ENCODE measurements at regions not wholly inside any gene's neighbourhood (a gene's known extent, or its start where the extent isn't known, plus 50 kb on each side); places are given as distances from the start of the nearest gene placed in this dataset.

DNA sequence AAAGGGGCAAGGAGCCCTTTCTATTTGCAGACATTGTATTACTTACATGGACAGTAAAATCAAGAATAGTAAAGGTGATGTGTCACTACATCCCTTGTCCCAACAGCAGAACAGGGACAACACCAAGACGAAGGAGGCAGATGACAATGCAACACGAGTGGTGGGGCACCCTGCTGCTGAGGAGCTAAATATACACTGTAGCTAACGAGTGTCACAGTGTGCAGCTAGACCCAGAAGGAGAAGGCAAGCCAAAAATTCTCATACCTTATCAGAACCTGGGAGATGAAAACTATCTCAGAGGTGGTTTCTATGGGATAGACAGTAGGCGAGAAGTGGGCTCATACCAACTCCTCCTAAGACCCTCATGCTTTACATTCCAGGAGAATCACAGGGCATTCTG is 518.4 kb upstream of the LRRTM1 start:
- Histone ChIP-seq H3K9me3 (ENCODE audit: low read length) (peaks cover 6% of the 10 kb centered on the region; the same call in 1 of the 2 replicates), H3F3A (ENCODE audit: insufficient read depth, low read length) (no peaks in the 10 kb centered on the region), H3K4me1 (ENCODE audit: insufficient read depth, low read length, severe bottlenecking) (peaks cover 8% of the 10 kb centered on the region), H3K9ac (ENCODE audit: low read length) (no peak overlapping the region), H3K27me3 (ENCODE audit: insufficient read depth, low read length) (no peaks in the 10 kb centered on the region), H3K9me2 (ENCODE audit: low read depth, low read length) (no peaks in the 10 kb centered on the region), H3K4me3 (ENCODE audit: low read depth, low read length, poor library complexity, severe bottlenecking) (no peak overlapping the region), H3K79me2 (ENCODE audit: insufficient read depth, low read length) (no peaks in the 10 kb centered on the region), H3K4me2 (ENCODE audit: low read length) (no peak overlapping the region), H2AFZ (ENCODE audit: low read length) (no peak overlapping the region), H4K20me1 (ENCODE audit: insufficient read depth, low read length) (no peaks in the 10 kb centered on the region), H3K36me3 (ENCODE audit: insufficient read depth, low read length) (no peaks in the 10 kb centered on the region), H3K27ac (ENCODE audit: low read depth, low read length, poor library complexity, severe bottlenecking) (no peak overlapping the region)
- TF ChIP-seq, protein P1, sequence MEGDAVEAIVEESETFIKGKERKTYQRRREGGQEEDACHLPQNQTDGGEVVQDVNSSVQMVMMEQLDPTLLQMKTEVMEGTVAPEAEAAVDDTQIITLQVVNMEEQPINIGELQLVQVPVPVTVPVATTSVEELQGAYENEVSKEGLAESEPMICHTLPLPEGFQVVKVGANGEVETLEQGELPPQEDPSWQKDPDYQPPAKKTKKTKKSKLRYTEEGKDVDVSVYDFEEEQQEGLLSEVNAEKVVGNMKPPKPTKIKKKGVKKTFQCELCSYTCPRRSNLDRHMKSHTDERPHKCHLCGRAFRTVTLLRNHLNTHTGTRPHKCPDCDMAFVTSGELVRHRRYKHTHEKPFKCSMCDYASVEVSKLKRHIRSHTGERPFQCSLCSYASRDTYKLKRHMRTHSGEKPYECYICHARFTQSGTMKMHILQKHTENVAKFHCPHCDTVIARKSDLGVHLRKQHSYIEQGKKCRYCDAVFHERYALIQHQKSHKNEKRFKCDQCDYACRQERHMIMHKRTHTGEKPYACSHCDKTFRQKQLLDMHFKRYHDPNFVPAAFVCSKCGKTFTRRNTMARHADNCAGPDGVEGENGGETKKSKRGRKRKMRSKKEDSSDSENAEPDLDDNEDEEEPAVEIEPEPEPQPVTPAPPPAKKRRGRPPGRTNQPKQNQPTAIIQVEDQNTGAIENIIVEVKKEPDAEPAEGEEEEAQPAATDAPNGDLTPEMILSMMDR (IDR thresholded peaks at IDR 0.05; ENCODE audit: low read length): no peak
- TF ChIP-seq EZH2 (IDR thresholded peaks at IDR 0.05; ENCODE audit: borderline replicate concordance, low read length): no peak

DNA sequence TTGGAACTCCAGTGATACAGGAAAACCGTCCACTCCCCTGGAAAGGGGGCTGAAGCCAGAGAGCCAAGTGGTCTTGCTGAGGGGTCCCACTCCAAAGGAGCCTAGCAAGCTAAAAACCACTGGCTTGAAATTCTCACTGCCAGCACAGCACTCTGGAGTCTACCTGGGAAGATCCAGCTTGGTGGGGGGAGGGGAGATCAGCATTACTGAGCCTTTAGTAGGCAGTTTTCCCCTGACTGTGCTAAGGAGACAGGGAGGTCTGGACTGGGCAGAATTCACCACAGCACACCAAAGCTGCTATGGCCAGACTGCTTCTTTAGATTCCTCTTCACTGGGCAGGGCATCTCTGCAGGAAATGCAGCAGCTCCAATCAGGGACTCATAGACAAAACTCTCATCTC is 510.7 kb upstream of the LRRTM1 start:
- no peaks in the 10 kb centered on the region for H4K20me1 ChIP-seq (ENCODE audit: insufficient read depth, low read length)
- H3K79me2 ChIP-seq (ENCODE audit: insufficient read depth, low read length): no peaks in the 10 kb centered on the region
- no peak overlapping the region for H3K4me2 ChIP-seq (ENCODE audit: low read length)
- no peak overlapping the region for H2AFZ ChIP-seq (ENCODE audit: low read length)
- H3K4me1 ChIP-seq (ENCODE audit: insufficient read depth, low read length, severe bottlenecking): no peaks in the 10 kb centered on the region
- H3K9ac ChIP-seq (ENCODE audit: low read length): no peak overlapping the region
- H3F3A ChIP-seq (ENCODE audit: insufficient read depth, low read length): no peaks in the 10 kb centered on the region
- H3K36me3 ChIP-seq (ENCODE audit: insufficient read depth, low read length): no peaks in the 10 kb centered on the region
- H3K9me3 ChIP-seq (ENCODE audit: low read length): peaks cover 9% of the 10 kb centered on the region; the same call in 1 of the 2 replicates
- no peak overlapping the region for H3K27ac ChIP-seq (ENCODE audit: low read depth, low read length, poor library complexity, severe bottlenecking)
- no peaks in the 10 kb centered on the region for H3K27me3 ChIP-seq (ENCODE audit: insufficient read depth, low read length)
- no peak for TF ChIP-seq EZH2 (IDR thresholded peaks at IDR 0.05; ENCODE audit: borderline replicate concordance, low read length)
- TF ChIP-seq, protein P1 (IDR thresholded peaks at IDR 0.05; ENCODE audit: low read length): no peak
- no peak overlapping the region for H3K4me3 ChIP-seq (ENCODE audit: low read depth, low read length, poor library complexity, severe bottlenecking)
- H3K9me2 ChIP-seq (ENCODE audit: low read depth, low read length): no peaks in the 10 kb centered on the region

DNA sequence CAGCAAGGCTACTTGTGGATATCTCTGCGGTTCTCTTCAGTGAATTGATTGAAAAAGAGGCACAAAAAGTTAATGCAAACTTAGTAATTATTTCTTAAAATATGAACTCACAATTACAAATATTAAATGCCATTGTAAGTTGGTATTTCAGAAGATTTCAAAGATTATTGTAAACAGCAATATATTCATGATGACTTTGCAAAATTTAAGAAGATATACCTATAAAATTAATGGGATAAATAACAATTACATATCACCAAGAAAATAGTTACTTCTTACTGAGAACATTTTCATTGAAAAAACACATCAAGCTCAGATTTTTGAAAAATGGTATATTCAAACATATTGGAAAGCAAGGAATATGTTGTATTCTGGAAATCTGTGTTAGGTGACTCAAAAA is 482.0 kb upstream of the LRRTM1 start:
- Histone ChIP-seq H3K4me2 (ENCODE audit: low read length) (no peak overlapping the region), H3F3A (ENCODE audit: insufficient read depth, low read length) (no peaks in the 10 kb centered on the region), H3K9me3 (ENCODE audit: low read length) (peaks cover 3% of the 10 kb centered on the region; the same call in 1 of the 2 replicates), H3K27me3 (ENCODE audit: insufficient read depth, low read length) (no peaks in the 10 kb centered on the region), H3K9me2 (ENCODE audit: low read depth, low read length) (no peaks in the 10 kb centered on the region), H3K27ac (ENCODE audit: low read depth, low read length, poor library complexity, severe bottlenecking) (no peak overlapping the region), H4K20me1 (ENCODE audit: insufficient read depth, low read length) (no peaks in the 10 kb centered on the region), H3K9ac (ENCODE audit: low read length) (no peak overlapping the region), H3K79me2 (ENCODE audit: insufficient read depth, low read length) (no peaks in the 10 kb centered on the region), H2AFZ (ENCODE audit: low read length) (no peak overlapping the region), H3K4me3 (ENCODE audit: low read depth, low read length, poor library complexity, severe bottlenecking) (no peak overlapping the region), H3K36me3 (ENCODE audit: insufficient read depth, low read length) (no peaks in the 10 kb centered on the region), H3K4me1 (ENCODE audit: insufficient read depth, low read length, severe bottlenecking) (no peaks in the 10 kb centered on the region)
- TF ChIP-seq EZH2 (IDR thresholded peaks at IDR 0.05; ENCODE audit: borderline replicate concordance, low read length): no peak
- TF ChIP-seq, protein P1 (IDR thresholded peaks at IDR 0.05; ENCODE audit: low read length): no peak
